PC-3 (cell line): ENCODE measurements at regions not wholly inside any gene's neighbourhood (a gene's known extent, or its start where the extent isn't known, plus 50 kb on each side); places are given as distances from the start of the nearest gene placed in this dataset.

Experiments
- EZH2 ChIP-seq: fragments of 300-600 bp; sonication (generic); IDR thresholded peaks from one replicate; pipeline ENCODE4 v1.6.1; 2017; ENCODE audit warnings: antibody characterized with exemption, mild to moderate bottlenecking, low read length; ENCODE audit not compliant: unreplicated experiment
- TF ChIP-seq, protein P1 (sequence below): fragments of 300-600 bp; sonication (generic); conservative IDR thresholded peaks from 2 replicates; pipeline ENCODE4 v1.5.1; 2017; ENCODE audit warnings: antibody characterized with exemption, low read depth, mild to moderate bottlenecking, low read length

DNA sequence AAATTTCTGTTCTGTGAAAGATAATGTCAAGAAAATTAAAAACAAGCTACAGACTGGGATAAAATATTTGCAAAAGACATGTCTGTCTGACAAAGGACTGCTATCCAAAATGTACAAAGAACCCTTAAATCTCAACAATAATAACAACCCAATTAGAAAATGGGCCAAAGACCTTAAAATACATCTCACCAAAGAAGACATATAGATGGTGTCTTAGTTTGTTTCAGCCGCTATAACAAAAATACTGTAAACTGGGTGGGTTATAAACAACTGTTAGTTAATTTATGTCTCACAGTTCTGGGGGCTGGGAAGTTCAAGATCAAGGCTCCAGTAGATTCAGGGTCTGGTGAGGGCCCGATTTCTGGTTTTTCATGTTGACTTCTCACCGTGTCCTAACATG, 106.2 kb upstream of the AGTR1 start:
- no peak for TF ChIP-seq EZH2
- TF ChIP-seq, protein P1, sequence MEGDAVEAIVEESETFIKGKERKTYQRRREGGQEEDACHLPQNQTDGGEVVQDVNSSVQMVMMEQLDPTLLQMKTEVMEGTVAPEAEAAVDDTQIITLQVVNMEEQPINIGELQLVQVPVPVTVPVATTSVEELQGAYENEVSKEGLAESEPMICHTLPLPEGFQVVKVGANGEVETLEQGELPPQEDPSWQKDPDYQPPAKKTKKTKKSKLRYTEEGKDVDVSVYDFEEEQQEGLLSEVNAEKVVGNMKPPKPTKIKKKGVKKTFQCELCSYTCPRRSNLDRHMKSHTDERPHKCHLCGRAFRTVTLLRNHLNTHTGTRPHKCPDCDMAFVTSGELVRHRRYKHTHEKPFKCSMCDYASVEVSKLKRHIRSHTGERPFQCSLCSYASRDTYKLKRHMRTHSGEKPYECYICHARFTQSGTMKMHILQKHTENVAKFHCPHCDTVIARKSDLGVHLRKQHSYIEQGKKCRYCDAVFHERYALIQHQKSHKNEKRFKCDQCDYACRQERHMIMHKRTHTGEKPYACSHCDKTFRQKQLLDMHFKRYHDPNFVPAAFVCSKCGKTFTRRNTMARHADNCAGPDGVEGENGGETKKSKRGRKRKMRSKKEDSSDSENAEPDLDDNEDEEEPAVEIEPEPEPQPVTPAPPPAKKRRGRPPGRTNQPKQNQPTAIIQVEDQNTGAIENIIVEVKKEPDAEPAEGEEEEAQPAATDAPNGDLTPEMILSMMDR: no peak
